H9 (cell line): ENCODE measurements at regions not wholly inside any gene's neighbourhood (a gene's known extent, or its start where the extent isn't known, plus 50 kb on each side); places are given as distances from the start of the nearest gene placed in this dataset.

Source experiments
- DNase-seq: peaks from one replicate; pipeline ENCODE4 v3.0.0-alpha.2; 2017
- H2AFZ ChIP-seq: one replicate; pipeline ENCODE4 v1.6.1; 2013; ENCODE audit warnings: mild to moderate bottlenecking, low read length, control low read depth, moderate library complexity
- H2AK5ac ChIP-seq: 2 replicates; pipeline ENCODE4 v1.6.1; 2013; ENCODE audit warnings: low read length, control low read depth, mixed read lengths; ENCODE audit not compliant: insufficient read length
- H2BK120ac ChIP-seq: one replicate; pipeline ENCODE4 v1.6.1; 2013; ENCODE audit warnings: low read depth, mild to moderate bottlenecking, low read length, control low read depth, inconsistent platforms; ENCODE audit not compliant: poor library complexity, severe bottlenecking
- H2BK12ac ChIP-seq: 2 replicates; pipeline ENCODE4 v1.6.1; 2013; ENCODE audit warnings: low read length, control low read depth, mixed read lengths, low read depth; ENCODE audit not compliant: insufficient read length
- H2BK15ac ChIP-seq: 2 replicates; pipeline ENCODE4 v1.6.1; 2013; ENCODE audit warnings: low read depth, low read length, control low read depth
- H2BK20ac ChIP-seq: one replicate; pipeline ENCODE4 v1.6.1; 2013; ENCODE audit warnings: low read depth, mild to moderate bottlenecking, low read length, control low read depth, inconsistent platforms; ENCODE audit not compliant: poor library complexity, severe bottlenecking
- H2BK5ac ChIP-seq: 2 replicates; pipeline ENCODE4 v1.6.1; 2013; ENCODE audit warnings: low read length, control low read depth, mixed read lengths; ENCODE audit not compliant: insufficient read length
- H3K14ac ChIP-seq: 2 replicates; pipeline ENCODE4 v1.6.1; 2013; ENCODE audit warnings: low read length, control low read depth; ENCODE audit not compliant: insufficient read depth
- H3K18ac ChIP-seq: 2 replicates; pipeline ENCODE4 v1.6.1; 2013; ENCODE audit warnings: low read depth, mild to moderate bottlenecking, mixed read lengths, low read length, control low read depth; ENCODE audit not compliant: insufficient read length
- H3K23ac ChIP-seq: 2 replicates; pipeline ENCODE4 v1.6.1; 2013; ENCODE audit warnings: low read length, control low read depth, mixed read lengths, low read depth; ENCODE audit not compliant: insufficient read length
- H3K23me2 ChIP-seq: 2 replicates; pipeline ENCODE4 v1.6.1; 2013; ENCODE audit warnings: low read depth, mild to moderate bottlenecking, mixed read lengths, low read length, control low read depth; ENCODE audit not compliant: insufficient read length, poor library complexity, severe bottlenecking
- H3K27ac ChIP-seq: 2 replicates; pipeline ENCODE4 v1.5.1; 2013; ENCODE audit warnings: low read length, control low read depth, mixed read lengths, low read depth; ENCODE audit not compliant: insufficient read length
- H3K27me3 ChIP-seq: 2 replicates; pipeline ENCODE4 v1.6.1; 2013; ENCODE audit warnings: low read length, control low read depth, inconsistent platforms; ENCODE audit not compliant: insufficient read depth
- H3K4ac ChIP-seq: 2 replicates; pipeline ENCODE4 v1.6.1; 2013; ENCODE audit warnings: low read depth, mild to moderate bottlenecking, control low read depth, inconsistent platforms, low read length, moderate library complexity
- H3K4me1 ChIP-seq: 2 replicates; pipeline ENCODE4 v1.6.1; 2013; ENCODE audit warnings: low read length, control low read depth, inconsistent platforms; ENCODE audit not compliant: insufficient read depth
- H3K4me2 ChIP-seq: 2 replicates; pipeline ENCODE4 v1.6.1; 2013; ENCODE audit warnings: low read length, control low read depth, mixed read lengths; ENCODE audit not compliant: insufficient read length, insufficient read depth
- H3K56ac ChIP-seq: 2 replicates; pipeline ENCODE4 v1.6.1; 2013; ENCODE audit warnings: low read depth, mild to moderate bottlenecking, mixed read lengths, low read length, control low read depth; ENCODE audit not compliant: insufficient read length
- H3K79me1 ChIP-seq: 2 replicates; pipeline ENCODE4 v1.6.1; 2013; ENCODE audit warnings: low read depth, mild to moderate bottlenecking, moderate library complexity, low read length, control low read depth, inconsistent platforms; ENCODE audit not compliant: insufficient read depth, poor library complexity, severe bottlenecking
- H3K79me2 ChIP-seq: 2 replicates; pipeline ENCODE4 v1.6.1; 2013; ENCODE audit warnings: low read length, control low read depth, inconsistent platforms; ENCODE audit not compliant: insufficient read depth
- H3K9ac ChIP-seq: 2 replicates; pipeline ENCODE4 v1.6.1; 2013; ENCODE audit warnings: low read length, control low read depth, mixed read lengths; ENCODE audit not compliant: insufficient read length; ENCODE audit errors: extremely low read depth
- H3K9me3 ChIP-seq: one replicate; pipeline ENCODE4 v1.6.1; 2013; ENCODE audit warnings: low read depth, low read length, inconsistent platforms; ENCODE audit not compliant: control insufficient read depth
- H3T11ph ChIP-seq: one replicate; pipeline ENCODE4 v1.6.1; 2013; ENCODE audit warnings: mild to moderate bottlenecking, low read length, control low read depth, inconsistent platforms
- H4K20me1 ChIP-seq: one replicate; pipeline ENCODE4 v1.6.1; 2013; ENCODE audit not compliant: control insufficient read depth, insufficient read length, insufficient read depth
- H4K5ac ChIP-seq: 2 replicates; pipeline ENCODE4 v1.6.1; 2013; ENCODE audit warnings: low read depth, mild to moderate bottlenecking, mixed read lengths, low read length, control low read depth; ENCODE audit not compliant: insufficient read length
- H4K8ac ChIP-seq: replicated peaks from 2 replicates; pipeline ENCODE4 v1.6.1; 2013; ENCODE audit warnings: low read length, control low read depth, mixed read lengths, low read depth; ENCODE audit not compliant: insufficient read length
- H4K91ac ChIP-seq: 2 replicates; pipeline ENCODE4 v1.6.1; 2013; ENCODE audit warnings: low read depth, mild to moderate bottlenecking, moderate library complexity, mixed read lengths, low read length, control low read depth; ENCODE audit not compliant: insufficient read length
- H3K27ac Mint-ChIP-seq, 3 experiments: 2 replicates in 2 of 3; 3 replicates in 1 of 3; pipeline ENCODE4 v1.8.0; 2020 to 2021; ENCODE audit warnings: mixed read lengths in 3 of 3, mild to moderate bottlenecking in 1 of 3, moderate library complexity in 1 of 3
- H3K27me3 Mint-ChIP-seq: 2 replicates; pipeline ENCODE4 v1.8.0; 2021; ENCODE audit warnings: low read depth, mild to moderate bottlenecking, moderate library complexity, mixed read lengths
- H3K36me3 Mint-ChIP-seq, 3 experiments: 2 replicates in 2 of 3; 3 replicates in 1 of 3; pipeline ENCODE4 v1.8.0; 2020 to 2021; ENCODE audit warnings: low read depth in 3 of 3, mixed read lengths in 3 of 3; ENCODE audit not compliant: insufficient read depth in 1 of 3
- H3K4me1 Mint-ChIP-seq, 2 experiments: 2 replicates each; pipeline ENCODE4 v1.8.0; 2020; ENCODE audit warnings: mixed read lengths in 2 of 2
- H3K4me3 Mint-ChIP-seq, 2 experiments: 2 replicates in 1 of 2; 3 replicates in 1 of 2; pipeline ENCODE4 v1.8.0; 2020 to 2021; ENCODE audit warnings: mild to moderate bottlenecking in 2 of 2, mixed read lengths in 2 of 2, moderate library complexity in 1 of 2
- H3K9me3 Mint-ChIP-seq, 2 experiments: 2 replicates in 1 of 2; 3 replicates in 1 of 2; pipeline ENCODE4 v1.8.0; 2020; ENCODE audit warnings: mild to moderate bottlenecking in 2 of 2, mixed read lengths in 2 of 2, moderate library complexity in 1 of 2
- WGBS: extraction: QIAGEN DNeasy Blood & Tissue Kit; methylation state at CpG from one replicate; pipeline ENCODE4 v1.1.7; 2013; ENCODE audit warnings: missing lambda C conversion rate, low lambda C conversion rate, mixed read lengths; ENCODE audit not compliant: insufficient read length; ENCODE audit errors: extremely low coverage; 5-methylcytosine and 5-hydroxymethylcytosine counted together
- TF ChIP-seq, protein P1 (sequence below): fragments of 200-600 bp; sonication (generic); conservative IDR thresholded peaks from 3 replicates; pipeline ENCODE4 v1.8.0; 2021; ENCODE audit warnings: antibody characterized with exemption, mild to moderate bottlenecking

DNA sequence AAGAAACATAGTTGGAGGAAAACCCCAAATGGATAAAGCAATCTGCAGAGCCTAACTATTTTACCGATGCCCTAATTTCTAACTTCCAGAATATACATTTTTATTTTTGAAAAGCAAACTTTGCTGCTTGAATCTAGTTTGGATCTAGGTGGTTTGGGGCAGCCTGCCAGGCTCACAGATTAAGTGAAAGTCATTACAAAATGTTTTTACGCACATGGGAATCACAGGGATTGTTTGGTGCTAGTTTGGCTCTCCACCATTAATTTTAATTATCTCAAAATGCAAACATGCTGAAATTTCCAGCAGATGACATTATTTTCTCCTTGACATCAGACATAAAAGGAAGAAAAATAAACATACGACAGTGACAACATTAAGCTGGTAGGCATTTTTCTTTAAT is 166.7 kb upstream of the INHBA start:
- no peak overlapping the region for H3K23ac ChIP-seq
- no peaks in the 10 kb centered on the region for H3K27me3 Mint-ChIP-seq
- H3K4me1 Mint-ChIP-seq = peaks cover 0 to 2% of the 10 kb centered on the region in 2 experiments; a peak in 1 of 4 replicates
- no peak overlapping the region for H2BK15ac ChIP-seq
- no peak for DNase-seq
- H3K79me2 ChIP-seq = no peaks in the 10 kb centered on the region
- H4K20me1 ChIP-seq = no peaks in the 10 kb centered on the region
- WGBS = no CpG with 5 or more reads among the region's 3 CpGs
- H2BK5ac ChIP-seq = no peak overlapping the region
- H2AK5ac ChIP-seq = no peak overlapping the region
- H3K4me2 ChIP-seq = no peak overlapping the region
- H3K4ac ChIP-seq = no peak overlapping the region
- H3T11ph ChIP-seq = no peak overlapping the region
- peaks cover 19 to 28% of the 10 kb centered on the region in 2 experiments for H3K9me3 Mint-ChIP-seq
- H3K9ac ChIP-seq = no peak overlapping the region
- H3K36me3 Mint-ChIP-seq = peaks cover 8 to 21% (median 12%) of the 10 kb centered on the region in 3 experiments; a peak in 6 of 7 replicates
- H3K14ac ChIP-seq = no peak overlapping the region
- H2AFZ ChIP-seq = no peak overlapping the region
- peaks cover 12% of the 10 kb centered on the region for H3K9me3 ChIP-seq
- H3K27ac ChIP-seq = no peak overlapping the region
- H3K4me3 Mint-ChIP-seq = no peak overlapping the region
- H3K18ac ChIP-seq = no peak overlapping the region
- H3K27me3 ChIP-seq = no peaks in the 10 kb centered on the region
- no peaks in the 10 kb centered on the region for H3K23me2 ChIP-seq
- H4K8ac ChIP-seq = no peak overlapping the region
- H3K4me1 ChIP-seq = no peaks in the 10 kb centered on the region
- no peak overlapping the region for H4K91ac ChIP-seq
- H3K56ac ChIP-seq = no peak overlapping the region
- H2BK20ac ChIP-seq = no peak overlapping the region
- no peak overlapping the region for H4K5ac ChIP-seq
- no peak overlapping the region for H2BK120ac ChIP-seq
- TF ChIP-seq, protein P1, sequence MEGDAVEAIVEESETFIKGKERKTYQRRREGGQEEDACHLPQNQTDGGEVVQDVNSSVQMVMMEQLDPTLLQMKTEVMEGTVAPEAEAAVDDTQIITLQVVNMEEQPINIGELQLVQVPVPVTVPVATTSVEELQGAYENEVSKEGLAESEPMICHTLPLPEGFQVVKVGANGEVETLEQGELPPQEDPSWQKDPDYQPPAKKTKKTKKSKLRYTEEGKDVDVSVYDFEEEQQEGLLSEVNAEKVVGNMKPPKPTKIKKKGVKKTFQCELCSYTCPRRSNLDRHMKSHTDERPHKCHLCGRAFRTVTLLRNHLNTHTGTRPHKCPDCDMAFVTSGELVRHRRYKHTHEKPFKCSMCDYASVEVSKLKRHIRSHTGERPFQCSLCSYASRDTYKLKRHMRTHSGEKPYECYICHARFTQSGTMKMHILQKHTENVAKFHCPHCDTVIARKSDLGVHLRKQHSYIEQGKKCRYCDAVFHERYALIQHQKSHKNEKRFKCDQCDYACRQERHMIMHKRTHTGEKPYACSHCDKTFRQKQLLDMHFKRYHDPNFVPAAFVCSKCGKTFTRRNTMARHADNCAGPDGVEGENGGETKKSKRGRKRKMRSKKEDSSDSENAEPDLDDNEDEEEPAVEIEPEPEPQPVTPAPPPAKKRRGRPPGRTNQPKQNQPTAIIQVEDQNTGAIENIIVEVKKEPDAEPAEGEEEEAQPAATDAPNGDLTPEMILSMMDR = no peak
- no peaks in the 10 kb centered on the region for H3K79me1 ChIP-seq
- no peak overlapping the region for H3K27ac Mint-ChIP-seq
- H2BK12ac ChIP-seq = no peak overlapping the region
